ENCODE measurements at regions not wholly inside any gene's neighbourhood (a gene's known extent, or its start where the extent isn't known, plus 50 kb on each side); places are given as distances from the start of the nearest gene placed in this dataset.
"Not testable (repeated sequence)": the region's sequence is repeated elsewhere in the genome, so short reads cannot be mapped to it uniquely, and the experiment has no call there.

DNA sequence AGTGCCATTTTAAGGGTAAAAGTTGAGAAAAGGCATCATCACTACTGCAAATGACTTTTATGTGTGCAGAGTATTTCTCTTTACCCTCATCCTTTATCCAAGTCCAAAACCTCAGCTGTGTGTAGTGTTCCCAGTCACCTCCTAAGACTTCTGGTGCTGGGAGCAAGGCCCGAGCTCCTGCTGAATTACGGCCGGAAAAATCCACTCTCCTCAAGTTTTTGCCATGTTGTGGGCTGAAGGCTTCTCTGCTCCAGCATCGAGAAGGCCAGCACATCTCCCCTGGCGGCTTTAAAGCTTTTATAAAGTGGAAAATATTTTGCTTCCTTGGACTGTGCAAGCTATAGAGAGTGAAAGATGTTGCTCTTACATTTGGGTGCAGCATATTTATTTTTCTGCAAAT lies 153.2 kb upstream of the THBS2 start:
- FAIRE-seq, result no peak
- DNase-seq (ENCODE audit: low spot score in 2 of 2), result no peak

DNA sequence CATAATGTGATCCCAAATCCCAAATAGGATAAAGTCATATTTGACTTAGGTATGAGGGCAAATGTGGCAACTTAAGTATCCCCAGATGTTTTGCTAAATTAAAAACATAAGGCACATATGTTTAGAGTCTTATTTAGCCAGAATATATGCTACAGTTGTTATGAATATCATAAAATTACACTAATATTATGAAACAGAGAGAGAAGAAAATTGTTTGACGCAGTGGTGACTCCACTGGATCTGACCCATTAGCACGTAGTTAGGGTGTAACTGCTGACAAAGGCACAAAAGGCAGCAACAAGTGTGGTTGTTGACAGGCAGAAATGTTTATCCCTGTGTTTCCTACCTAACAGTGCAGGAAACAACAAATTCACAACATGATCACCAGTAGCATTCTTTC lies 152.4 kb upstream of the THBS2 start:
- FAIRE-seq, result no peak
- DNase-seq (ENCODE audit: low spot score in 2 of 2), result no peak

DNA sequence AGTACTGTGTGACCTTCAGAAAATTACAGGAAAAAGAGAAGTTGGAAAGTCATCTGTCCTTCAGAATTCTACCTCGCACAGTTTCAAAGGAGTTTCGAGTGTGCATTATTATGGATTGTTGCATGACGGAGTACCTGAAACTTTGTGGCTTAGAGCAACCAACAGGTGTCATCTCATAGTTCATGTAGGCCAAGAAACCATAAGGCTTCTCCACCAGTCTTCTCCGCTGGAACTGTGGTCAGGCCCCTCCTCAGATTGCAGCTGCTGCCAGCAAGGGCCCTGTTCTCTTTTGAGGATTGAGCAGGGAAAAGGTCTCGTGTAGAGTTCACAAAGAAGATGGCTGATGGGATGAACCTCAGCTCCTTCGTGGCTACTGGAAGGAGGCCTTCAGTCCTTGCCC lies 151.2 kb upstream of the THBS2 start:
- no peak for DNase-seq (ENCODE audit: low spot score in 2 of 2)
- FAIRE-seq, result no peak

DNA sequence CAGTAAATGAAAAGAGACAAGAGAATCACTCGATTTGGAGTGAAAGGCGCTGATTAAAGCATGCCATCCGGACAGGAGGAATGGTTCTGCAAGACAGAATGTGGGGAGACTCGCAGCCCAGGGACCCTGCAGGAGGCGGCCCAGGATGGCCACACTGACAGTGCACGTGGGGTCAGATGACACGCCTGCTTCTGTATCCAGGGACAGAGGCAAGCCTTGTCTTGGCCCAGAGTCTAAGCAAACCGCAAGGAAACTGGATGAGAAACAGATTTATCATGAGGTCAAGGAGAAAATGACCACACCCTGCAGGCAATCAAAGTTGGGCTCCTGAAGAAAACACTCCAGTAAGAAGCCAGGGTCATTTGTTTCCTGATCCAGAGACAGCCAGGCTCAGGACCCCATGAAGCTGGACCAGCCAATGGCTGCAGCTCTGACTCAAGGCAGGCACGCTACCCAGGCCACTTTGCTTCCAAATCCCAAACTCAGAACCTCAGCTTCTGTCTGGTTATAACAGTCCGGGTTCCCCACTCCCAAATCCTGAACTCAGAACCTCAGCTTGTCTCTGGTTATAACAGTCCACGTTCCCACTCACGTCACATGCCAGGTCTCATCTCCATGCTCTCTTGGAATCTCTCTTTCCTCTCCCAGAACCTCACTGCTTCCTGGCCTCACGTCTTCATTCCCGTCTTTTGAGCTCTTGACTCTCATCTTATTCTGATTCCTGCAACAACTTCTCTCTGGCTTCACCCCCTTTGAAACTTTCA lies 144.9 kb upstream of the THBS2 start:
- DNase-seq (ENCODE audit: low spot score in 2 of 2), result no peak
- FAIRE-seq, result no peak

DNA sequence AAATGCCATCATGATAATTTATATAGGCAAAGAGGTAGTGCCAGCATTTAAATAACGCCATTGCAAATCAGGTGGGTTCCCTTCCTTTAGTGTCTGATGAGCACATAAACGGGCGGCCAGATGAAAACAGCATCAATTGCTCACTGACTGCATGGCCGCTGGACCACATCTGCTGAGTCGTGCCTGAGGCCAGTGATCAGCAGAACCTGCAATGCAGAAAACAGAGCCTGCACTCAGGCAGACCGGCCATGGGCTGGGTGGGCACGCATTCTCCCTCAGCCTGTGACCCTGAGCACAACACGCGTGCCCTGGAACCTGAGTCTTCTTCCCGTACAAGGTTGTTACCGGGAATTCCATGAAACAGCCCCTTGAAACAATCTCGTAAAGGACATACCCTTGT lies 144.0 kb upstream of the THBS2 start:
- FAIRE-seq (no peak), DNase-seq (ENCODE audit: low spot score in 2 of 2) (no peak)

DNA sequence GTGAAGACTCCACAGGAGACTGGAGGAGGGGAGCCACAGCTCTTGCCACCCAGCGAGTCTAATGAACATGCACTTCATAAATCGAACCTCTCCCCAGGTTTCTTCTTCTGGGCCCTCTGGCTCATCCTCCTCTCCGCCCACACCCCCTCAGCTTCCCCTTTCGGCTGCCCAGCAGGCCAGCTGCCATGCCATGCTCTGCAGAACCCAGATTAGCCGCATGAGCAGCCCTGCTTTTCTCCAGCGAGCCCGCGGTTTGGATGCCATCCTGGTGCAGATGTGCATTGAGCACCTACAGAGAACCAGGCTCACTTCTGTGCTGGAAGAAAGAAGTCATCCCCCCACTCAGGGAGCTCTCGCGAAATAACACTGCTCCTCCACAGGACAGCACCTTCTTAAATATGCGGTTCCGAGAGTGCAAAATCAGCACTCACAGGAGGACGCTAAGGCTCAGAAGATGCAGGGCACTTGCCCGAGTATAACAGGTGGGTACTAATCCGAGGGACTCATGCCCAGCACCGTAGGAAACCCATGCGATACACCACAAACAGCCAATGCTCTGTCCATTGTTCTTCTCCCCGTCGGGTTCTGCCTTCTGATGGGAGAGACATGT lies 143.0 kb upstream of the THBS2 start:
- no peak for DNase-seq (ENCODE audit: low spot score in 2 of 2)
- FAIRE-seq, result no peak

DNA sequence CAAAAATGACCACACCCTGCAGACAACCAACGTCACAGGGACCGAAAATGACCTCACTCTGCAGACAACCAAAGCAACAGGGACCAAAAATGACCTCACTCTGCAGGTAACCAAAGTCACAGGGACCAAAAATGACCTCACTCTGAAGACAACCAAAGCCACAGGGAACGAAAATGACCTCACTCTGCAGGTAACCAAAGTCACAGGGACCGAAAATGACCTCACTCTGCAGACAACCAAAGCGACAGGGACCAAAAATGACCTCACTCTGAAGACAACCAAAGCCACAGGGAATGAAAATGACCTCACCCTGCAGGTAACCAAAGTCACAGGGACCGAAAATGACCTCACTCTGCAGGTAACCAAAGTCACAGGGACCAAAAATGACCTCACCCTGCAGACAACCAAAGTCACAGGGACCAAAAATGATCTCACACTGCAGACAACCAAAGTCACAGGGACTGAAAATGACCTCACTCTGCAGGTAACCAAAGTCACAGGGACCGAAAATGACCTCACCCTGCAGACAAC lies 142.4 kb upstream of the THBS2 start:
- not testable (repeated sequence) for FAIRE-seq; DNase-seq (ENCODE audit: low spot score in 2 of 2)

DNA sequence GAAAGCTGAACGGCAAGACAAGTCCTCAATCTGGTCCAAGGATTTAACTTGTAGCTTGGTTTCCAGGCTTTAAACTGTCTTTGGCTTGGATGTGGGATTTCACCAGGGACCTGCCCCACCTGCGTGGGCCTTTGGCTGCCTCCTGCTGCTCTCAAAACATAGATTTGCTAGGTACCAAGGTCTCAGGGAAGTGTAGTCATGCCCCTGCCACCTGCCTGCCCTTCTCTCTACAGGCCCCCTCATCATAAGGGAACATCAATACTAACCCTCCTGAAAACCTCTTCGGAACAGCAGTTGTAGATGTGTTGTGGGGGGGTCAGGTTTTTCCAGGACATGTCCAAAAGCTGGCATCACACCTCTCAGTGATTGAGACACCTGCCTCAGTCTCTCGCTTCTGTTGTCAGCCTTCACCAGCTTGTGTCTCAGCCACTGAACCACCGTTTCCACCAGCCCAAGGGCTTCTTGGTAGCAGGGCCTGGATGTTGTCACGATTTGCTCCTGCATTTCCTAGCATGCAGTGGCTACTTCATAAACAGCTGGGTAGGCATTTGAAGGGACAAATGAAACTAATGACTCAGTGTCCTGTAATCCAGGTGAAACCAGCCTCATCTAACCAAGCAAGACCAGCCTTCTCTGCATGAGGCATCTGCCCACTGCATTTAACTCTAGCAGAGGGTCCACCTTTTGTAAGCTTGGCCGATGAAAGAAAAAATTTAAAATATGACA lies 141.6 kb upstream of the THBS2 start:
- DNase-seq (ENCODE audit: low spot score in 2 of 2) (no peak), FAIRE-seq (no peak)

DNA sequence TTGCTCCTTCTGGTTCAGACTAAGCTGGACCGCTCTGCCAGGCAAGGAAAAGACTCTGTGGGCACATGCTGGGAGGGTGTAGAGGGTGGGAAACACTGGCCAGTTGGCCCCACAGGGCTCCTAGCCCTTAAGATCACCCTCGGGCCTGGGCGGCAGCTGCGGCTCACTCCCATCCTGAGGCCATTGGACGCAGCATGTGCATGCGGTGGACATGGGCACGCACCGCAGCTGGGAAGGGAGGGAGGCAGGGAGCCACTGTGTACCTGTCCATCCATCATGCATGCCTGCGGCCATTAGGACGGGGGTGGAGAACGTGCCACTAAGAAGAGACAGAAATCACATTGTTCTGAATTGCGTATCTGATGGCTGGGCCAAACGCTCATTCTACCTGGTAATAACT lies 140.1 kb upstream of the THBS2 start:
- FAIRE-seq (no peak), DNase-seq (ENCODE audit: low spot score in 2 of 2) (no peak)

DNA sequence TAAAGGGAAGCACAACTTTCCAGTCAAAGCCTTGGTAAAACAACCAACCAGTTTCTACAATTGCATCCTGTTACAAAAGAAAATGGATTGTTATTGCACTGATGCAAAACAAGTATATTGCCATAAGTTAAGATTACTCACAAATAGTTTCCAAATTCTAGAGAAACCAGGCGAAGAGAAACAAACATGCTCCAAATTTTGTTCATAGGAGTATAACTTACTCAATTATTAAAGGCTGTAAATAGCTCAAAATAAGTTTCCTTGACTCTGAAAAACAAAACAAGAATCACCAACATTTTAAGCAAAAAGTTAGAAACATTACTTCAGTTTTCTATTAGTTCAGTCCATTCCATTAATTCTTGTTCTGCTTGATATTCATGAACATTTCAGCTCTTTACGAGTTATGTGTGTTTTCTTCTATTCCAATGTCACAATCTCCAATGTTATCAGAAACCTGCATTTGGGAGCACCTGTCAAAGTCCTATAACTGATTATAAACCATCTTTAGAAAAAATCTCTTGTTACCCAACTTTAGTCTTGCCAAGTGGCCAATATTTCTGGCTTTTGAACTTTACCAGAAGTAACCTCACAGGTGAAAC lies 137.9 kb upstream of the THBS2 start:
- no peak for DNase-seq (ENCODE audit: low spot score in 2 of 2)
- FAIRE-seq, result no peak

DNA sequence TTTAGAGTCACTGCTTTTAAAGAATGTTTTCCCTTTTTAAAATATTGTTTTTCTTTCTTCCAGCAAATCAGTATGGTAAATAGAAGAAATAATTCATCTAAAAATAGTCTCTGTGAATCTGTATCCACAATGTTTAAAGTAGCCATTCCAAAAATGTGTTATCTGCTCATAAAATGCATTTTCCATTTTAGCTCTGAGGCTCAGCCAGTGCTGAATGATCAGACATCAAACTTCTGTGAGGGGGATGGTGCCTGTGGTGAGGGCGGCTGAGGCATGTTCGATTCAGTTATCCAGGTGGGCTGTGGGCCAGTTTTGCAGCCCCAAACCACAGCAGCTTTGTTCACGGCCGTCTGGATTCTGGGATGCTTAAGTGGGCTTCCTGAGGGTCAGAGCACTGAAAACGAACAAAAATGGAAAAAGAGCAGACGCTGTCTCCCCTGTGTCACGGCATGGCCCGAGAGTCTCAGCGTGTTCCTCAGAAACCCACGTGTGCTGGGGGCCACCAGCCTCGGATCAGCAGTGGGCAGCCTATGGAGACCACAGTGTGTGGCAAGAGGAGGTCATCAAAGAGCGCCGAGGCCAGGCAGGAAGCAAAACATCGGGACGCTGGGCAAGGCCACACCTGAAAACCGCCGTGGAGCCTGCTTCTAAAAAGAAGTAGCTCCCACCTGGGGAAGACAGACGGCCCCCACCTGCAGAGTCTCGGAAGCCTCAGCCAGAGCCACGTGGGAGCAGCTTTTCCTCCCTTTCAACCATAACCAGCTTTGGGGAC lies 134.9 kb upstream of the THBS2 start:
- FAIRE-seq (no peak), DNase-seq (ENCODE audit: low spot score in 2 of 2) (no peak)

DNA sequence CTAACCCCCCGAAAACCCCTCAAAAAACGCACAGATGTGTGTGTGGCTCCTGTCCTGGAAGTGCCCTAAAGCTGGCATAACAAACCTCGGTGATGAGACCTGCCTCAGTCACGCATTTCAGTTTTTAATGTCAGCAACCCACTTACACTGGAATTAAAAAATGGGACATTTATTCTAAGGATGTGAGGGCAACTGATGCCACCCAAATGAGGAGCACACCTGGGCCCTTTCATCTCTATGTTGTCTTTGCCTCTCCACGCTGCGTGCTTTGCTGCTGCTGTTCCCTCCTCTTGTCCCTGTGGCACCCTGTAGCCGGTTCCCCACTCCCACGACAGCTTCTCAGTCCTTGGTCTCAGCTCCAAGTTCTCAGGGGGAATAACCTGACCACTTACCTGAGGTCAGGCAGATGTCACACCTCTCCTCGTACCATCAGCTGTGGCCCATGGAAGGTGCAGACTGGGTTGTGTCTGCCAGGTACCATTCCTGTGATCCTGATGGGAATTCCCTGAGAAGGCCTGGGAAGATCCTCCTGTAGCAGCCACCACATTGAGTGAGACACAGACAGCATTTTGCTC lies 134.2 kb upstream of the THBS2 start:
- no peak for DNase-seq (ENCODE audit: low spot score in 2 of 2)
- no peak for FAIRE-seq

DNA sequence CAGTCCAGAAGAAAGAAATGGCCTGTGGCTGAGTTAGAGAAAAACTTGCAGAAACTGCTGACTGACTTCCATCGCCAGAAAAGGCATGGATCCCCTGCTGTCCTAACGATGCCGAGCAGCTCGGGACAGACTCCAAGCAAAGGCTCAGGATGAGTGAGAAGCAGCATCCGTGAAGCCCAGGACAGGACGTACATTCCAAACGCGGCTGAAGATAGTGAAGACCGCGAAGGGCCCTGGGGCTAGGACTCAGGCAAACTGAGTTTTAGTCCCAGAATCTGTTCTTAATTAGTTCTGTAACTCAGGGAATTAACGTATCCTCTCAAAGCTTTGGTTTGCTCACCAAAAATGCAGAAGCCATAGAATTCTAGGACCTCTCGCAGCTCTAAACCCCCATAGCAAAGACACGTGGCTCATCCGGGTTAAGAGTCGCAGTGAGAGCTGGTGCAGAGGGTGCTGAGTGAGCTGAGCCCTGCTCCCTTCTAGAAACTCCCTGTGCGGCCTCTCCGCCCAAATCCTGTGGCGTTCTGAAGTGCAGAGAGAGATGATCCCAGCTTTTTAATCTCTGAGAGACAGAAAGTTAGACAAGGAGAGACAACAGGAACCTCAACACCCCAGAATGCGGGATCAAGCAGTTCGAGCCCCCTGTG lies 132.9 kb upstream of the THBS2 start:
- no peak for DNase-seq (ENCODE audit: low spot score in 2 of 2)
- FAIRE-seq, result no peak

DNA sequence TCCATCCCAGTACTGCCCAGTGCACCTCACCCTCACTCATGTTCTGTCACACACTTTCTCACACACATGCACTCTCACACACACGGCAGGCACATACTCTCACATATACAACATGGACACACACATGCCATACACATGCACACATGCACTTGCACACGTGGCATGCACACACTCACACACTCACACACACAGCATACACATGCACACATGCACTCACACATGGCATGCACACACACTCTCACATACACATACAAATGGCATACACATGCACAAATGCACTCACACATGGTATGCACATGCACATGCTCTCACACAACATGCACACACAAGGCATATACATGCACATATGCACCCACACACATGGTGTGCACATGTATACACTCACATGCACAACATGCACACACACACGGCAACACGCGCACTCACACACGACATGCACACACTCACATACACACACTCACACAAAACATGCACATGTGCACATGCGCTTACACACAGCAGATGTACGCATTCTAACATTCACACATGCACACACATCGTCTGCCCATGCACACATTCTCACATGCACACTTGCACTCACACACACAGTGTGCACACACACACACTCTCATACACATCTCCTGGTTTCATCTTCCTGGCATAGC lies 131.7 kb upstream of the THBS2 start:
- no peak for DNase-seq (ENCODE audit: low spot score in 2 of 2)
- no peak for FAIRE-seq

DNA sequence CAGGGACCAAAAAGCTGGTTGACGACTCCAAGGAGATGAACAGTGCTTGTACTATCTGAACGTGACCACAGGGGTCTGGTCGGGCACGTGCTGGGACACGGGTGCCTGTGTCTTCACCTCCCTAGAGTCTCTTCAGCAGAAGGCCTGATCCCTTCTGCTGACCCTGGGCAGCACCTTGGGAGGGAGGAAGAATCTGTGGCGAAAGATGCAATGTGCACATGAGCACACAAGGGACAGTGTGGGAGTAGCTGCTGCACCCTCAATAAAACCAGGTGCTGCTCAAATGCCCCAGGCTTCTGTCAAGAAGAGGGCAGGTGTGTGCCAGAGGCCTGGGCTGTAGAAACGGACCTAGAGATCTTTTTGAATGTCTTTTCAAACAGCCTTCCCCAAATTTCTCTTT lies 130.6 kb upstream of the THBS2 start:
- DNase-seq (ENCODE audit: low spot score in 2 of 2) (no peak), FAIRE-seq (no peak)

DNA sequence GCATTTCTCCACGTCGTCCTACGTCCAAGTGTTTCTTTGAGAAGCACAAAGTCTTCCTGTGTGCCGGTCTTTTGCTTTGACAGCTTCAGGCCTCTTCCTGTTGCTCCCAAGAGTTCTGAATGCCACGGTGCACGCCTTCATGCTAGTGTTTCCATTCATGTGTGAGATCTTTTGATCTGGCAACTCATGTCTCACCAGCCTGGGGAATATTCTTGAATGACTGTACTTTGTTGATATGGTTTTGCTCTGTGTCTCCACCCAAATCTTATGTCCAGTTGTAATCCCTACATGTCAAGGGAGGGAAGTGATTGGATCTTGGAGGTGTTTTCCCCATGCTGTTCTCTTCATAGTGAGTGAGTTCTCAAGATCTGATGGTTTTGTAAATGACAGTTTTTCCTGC lies 129.6 kb upstream of the THBS2 start:
- FAIRE-seq, result no peak

DNA sequence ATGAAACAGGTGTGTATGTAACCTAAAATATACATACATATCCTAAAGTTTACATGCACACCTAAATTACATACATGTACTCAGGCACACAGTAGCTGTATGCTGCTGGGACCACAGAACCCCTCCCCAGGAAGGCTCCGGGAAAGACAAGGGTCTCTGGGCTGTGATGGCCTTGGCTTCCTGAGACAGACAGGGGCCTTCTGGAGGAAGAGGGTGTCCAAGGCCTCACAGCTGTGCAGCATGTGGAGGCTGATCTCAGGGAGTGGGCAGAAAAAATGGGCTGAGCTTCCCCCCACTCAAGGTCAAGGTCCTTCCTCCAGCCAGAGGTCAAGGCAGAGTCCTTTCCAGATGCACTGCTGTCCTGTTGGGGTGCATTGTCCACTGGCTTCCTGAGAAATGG lies 129.1 kb upstream of the THBS2 start:
- no peak for FAIRE-seq
- DNase-seq (ENCODE audit: low spot score in 2 of 2), result no peak

More for the DNA sequence above, 129.6 kb upstream of the THBS2 start:
- no peak for DNase-seq (ENCODE audit: low spot score in 2 of 2)

DNA sequence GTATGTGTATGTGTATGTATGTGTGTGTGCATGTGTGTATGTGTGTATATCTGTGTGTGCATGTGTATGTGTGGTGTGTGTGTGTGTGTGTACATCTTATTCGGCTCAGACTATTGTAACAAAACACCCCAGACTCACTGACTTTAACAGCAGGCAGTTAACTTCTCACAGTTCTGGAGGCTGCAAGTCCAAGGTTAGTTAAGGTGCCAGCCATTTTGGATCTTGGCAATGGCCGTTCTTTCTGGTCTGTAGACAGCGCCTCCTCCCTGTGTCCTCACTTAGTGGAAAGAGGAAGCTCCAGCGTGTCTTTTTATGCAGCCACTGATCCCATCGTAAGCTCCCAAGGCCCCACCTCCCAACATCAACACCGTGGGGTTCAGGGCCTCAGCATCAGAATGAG lies 128.3 kb upstream of the THBS2 start:
- DNase-seq (ENCODE audit: low spot score in 2 of 2) (no peak), FAIRE-seq (no peak)

DNA sequence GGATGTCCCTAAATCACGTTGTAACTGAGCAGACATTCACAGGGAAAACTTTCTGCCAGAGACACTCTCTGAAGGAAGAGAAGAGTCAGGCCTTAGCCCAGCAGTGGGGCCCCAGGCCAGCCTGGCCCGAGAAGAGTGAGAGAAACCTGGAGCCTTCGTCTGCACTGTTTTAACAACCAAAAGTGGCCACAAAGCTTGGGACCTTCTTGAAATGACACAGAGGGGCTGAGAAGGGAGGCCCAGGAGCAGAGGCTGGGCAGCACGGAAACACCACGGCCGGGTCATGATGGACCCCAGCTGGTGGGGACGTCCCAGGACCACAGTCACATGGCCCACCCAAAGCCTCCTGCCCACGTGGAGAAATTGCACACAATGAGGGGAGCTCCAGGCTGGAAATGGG lies 126.8 kb upstream of the THBS2 start:
- DNase-seq (ENCODE audit: low spot score in 2 of 2), result no peak
- no peak for FAIRE-seq

All from frontal cortex (tissue), 3 donors.